ENCODE measurements at regions not wholly inside any gene's neighbourhood (a gene's known extent, or its start where the extent isn't known, plus 50 kb on each side); places are given as distances from the start of the nearest gene placed in this dataset.

DNA sequence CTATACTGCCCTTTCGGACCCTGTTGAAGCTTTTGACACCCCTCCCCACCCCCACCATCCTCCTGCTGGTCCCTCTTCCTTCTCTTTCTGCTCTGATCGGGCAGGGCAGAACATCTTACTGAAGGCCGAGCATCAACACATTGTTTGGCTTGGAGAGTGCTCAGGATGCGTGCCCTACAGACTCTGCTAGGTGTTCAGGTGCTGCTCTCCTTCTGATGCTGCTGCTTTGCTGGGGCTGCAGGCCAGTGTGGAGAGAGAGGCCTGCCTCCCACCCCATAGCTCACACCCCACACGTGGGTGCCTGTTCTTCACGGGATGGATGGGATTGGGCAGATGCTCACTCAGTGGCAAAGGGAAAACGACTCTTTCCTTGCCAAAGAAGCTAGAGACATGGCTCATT lies 89.8 kb upstream of the ONECUT1 start:
- DNase-seq (ENCODE audit: low read depth), result no peak

DNA sequence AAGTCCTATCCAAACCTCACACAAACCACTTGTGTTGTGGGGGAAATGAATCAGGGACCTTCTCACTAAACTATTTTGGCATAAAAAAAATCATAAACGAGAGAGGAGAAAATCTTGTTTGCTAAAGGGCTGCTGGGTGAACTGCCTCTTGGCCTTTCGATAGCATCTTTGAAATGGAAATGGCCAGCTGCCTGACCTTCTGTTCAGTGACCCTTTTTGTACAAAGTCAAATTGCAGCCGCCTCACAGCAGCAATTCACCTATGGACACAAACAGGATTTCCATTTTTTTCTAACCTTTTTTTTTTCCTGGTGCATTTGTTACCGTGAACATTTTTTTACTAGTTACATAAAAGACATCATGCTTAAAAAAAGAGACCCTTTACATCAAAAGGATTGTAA lies 89.0 kb upstream of the ONECUT1 start:
- no peak for DNase-seq (ENCODE audit: low read depth)

DNA sequence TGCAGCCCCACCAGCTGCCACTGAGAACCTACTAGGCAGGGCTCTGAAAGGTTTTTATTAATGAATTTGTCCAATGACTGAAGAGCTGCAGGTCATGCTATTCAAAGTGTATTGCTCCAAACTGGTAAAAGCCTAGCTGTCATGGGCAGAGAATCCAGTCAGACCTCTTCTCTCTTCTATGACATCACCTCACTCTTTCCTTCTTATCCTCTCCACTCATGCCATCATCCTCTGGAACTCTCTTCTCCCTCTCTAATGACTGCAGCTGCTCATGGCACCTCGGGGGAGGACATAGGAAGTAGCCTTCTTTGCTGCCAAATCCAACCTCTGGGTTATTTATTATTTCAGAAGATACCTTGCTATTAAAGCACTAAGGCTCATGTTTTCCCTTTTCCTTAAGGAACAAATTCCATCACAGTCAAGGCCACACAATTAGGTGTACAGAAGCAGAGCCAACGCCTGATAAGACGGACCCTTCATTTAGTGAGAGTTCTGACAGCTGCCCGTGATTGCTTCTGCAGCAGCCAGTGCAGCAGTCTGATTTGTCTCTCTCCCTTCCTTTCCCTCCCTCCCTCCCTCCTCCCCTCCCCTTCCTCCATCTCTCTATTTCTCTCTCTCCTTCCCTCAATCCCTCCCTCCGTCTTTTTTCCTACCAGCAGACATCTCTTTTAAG lies 87.0 kb upstream of the ONECUT1 start:
- no peak for DNase-seq (ENCODE audit: low read depth)

DNA sequence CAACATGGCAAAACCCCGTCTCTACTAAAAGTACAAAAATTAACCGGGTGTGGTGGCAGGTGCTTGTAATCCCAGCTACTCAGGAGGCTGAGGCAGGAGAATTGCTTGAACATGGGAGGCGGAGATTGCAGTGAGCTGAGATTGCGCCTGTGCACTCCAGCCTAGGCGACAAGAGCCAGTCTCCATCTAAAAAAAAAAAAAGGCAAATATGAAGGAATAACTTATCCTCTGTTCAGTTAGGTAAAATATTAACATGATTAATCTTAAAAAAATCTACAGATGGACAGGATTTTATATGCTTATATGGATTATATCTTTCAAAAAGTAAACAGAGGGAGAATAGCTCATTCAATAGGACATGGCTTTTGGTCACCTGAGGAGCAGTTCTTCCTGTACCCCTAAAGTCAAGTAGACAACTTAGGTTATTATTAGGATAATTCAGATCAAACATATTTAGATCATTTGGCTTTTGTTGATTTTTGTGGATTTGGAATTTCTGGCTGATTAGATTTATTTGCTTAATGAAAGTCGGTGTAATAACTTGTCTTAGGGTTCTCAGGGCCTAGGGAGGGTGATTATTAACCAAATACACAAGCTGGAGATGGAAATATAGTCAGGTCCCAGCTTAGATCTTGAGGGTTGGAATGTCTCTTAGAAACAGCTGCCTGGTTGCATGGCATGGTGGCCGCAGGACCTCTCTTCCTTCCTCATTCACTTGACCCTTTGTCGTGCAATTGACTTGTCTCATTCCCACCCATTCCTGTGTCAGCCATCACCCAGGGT lies 82.1 kb upstream of the ONECUT1 start:
- no peak for DNase-seq (ENCODE audit: low read depth)

DNA sequence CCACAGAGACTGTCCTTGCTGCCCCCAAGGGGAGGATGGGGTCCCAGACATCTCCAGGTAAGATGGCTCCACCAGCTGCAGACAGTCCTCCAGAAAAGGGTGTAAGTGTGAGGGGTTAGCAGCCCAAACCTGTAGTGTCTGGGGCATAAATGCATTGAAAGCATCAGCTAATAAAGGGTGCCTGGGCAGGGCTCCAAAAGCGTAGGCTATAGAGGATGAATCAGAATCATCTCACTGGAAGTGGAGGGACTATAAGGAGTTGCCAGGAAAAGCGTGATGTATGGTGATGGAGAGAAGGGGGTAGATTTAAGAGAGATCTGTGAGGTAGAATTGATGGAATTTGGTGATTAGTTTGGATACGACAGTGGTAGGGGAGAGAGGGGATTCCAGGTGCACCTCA lies 79.9 kb upstream of the ONECUT1 start:
- DNase-seq (ENCODE audit: low read depth), result no peak

DNA sequence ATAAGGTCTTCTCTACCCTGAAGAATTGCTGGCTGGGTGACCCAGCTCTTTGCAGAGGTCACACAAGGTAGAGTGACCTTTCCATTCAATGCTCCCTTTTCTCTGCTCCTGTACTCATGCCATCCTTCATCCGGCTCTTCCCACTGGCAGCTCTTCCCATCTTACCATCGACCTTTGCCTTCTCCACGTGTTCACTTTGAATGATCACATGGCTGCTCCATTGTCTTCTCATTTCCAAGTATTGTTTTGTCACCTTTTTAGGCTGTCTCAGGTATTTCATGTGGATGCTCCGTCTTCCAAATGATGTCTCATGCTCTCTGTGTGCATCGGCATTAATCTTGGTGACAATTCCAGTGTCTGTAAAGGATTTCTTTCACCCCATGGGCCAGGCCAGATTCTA lies 76.6 kb upstream of the ONECUT1 start:
- DNase-seq (ENCODE audit: low read depth), result no peak

DNA sequence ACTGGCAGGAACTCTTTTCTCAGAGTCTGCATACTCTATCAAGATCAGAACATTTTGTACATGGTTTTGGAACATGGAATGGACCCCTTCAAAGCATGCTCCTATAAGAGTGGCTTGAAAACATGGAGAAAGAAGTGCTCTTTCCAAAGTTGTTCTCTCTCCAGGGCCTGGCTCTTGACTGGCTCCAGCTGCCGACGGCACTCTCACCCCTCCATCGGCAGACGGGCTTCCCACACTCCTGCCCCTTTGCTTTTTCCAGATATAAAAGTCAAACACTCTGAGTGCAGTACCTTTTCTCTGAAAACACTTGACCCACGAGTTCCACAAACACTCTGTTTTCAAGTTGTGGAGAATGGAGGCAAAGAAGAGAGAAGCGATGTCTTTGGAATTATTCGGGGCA lies 72.5 kb upstream of the ONECUT1 start:
- DNase-seq (ENCODE audit: low read depth), result no peak

DNA sequence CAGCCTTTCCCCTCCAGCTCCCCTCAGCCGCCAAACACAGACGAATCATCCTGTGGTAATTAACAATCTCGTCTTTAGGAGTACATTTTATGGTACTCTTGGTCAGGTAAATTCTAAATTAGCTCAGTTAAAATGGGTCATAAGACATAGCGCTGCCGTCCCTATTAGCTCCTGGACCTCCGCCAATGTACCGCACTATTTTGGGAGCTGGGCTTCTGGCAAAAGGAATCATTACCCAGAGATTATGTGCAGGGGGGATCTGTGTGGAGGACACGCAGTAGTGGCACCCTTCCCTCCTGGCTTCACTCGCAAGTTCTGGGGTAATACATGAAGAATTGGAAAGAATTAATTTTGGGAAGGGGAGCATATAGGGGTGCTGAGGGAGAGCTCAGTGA lies 68.6 kb upstream of the ONECUT1 start:
- no peak for DNase-seq (ENCODE audit: low read depth)

DNA sequence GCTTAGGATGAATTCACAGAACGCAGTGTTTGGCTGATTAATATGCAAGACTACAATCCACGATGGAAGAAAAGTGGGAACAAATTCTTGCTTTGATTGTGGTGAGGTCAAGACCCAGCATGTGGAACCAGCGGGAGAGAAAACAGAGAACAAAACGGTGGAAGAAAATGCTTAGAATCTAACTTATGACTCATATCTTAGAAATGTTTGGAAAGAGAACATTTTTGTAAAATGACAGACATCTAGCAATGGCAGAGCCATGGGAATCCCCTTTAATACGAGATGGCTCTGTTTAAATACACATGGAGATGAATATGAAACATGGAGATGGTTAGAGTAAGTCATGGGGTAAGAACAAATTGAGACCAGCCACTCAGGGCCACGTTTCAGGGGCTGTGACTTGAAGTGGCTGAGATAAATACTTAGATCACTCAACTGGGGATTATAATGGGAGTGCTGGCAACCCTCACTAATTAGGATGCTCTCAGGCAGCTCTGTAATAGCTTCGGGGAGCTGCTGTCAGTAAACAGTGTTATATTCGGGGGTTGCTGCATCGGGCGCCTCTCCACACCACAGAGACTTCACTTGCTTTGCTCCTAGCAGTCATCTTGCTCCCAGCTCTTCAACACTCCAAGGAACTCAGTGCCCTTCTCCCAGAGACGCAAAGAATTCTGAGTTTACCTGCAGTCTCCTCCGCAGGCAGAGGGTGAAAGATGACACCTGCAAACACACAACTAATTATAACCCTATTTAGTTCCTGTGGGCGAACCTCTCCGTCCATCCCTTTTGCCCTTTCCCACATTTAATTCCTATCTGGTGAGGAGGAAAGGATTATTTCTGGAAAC lies 68.0 kb upstream of the ONECUT1 start:
- no peak for DNase-seq (ENCODE audit: low read depth)

DNA sequence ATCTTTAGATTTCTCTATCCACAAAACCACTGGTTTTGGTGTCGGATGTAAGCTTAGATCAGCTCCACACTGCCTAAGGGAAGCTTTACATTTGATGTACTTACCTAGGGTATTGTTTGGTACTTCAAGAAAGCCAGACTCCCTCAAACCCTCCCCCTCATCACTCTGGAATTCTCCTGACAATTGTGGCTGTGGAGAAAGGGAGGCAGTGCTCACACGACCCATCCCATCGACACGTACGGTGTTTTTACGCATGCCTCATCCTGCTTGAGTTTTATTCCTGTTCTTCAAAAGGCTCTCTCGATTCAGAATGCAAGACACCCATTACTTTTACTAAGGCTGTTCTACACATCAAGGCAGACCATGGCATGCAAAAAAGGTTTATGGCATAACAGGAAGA lies 67.3 kb upstream of the ONECUT1 start:
- no peak for DNase-seq (ENCODE audit: low read depth)

DNA sequence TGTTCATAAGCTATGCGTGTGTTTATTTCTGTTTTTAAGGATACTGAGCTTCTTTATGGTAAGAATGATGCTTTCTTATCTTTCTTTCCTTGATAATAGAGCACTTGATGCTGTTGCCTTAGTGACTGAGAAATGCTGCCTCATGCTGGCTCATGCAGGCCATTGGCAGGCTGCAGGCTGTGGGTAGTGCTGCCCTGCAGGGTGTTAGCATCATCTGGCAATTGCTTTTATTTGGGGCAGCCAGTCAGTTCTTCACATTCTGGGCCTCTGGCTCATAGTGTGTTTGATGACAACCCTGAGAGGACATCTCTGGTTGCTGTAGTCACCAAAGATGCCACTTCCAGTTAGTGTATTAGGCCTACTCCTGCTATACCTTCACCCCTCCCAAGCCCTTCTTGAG lies 66.2 kb upstream of the ONECUT1 start:
- DNase-seq (ENCODE audit: low read depth), result no peak

DNA sequence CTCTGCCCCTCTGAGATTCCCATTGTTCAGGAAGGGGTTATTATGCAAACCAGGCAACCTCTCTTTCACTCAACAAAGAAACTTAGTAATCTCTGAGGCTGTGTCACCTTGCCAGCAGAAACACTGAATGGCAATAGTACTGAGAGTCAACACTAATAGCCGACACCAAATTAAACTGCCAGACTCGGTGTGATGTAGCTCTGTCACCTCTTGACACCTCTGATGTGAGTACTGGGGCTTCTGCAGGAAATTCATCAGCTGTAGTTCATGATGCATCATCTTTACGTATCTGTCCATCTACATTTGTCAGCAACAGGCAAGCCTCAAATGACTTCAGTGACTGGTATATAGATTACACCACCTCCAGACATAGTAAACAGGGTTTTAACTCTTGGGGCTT lies 65.0 kb upstream of the ONECUT1 start:
- DNase-seq (ENCODE audit: low read depth), result no peak

DNA sequence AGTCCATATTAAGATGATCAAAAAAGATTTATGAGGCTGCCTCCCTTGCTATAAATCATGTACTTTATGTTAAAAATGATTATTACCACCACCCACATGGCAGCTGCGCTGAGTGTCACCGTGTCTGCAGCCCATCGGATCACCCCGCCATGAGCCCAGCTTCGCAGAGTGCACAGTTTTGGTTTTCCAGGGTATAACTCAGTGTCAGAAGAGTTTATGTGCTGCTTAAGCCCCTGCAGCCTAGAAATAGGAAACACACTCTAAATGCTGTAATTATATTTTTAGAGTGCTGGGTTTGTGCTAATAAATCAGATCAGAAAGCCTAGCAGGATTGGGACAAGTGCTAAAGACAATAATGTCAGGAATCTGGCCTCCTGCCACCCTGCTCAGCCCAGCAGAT lies 54.7 kb upstream of the ONECUT1 start:
- DNase-seq (ENCODE audit: low read depth), result no peak
